Adrenal gland (tissue), 9 donors: ENCODE measurements at regions not wholly inside any gene's neighbourhood (a gene's known extent, or its start where the extent isn't known, plus 50 kb on each side); places are given as distances from the start of the nearest gene placed in this dataset.

ENCODE experiments used
- DNase-seq, 7 donors: peaks; one replicate each; pipeline ENCODE4 v3.0.0-alpha.2; 2019 to 2020
- H3K27ac ChIP-seq, 5 donors: fragments of 200-600 bp; sonication (generic) in 4 of 5; 1 replicate in 3 of 5; 2 replicates in 2 of 5; pipeline versions ENCODE4 v1.5.1 to v1.8.0; 2016 to 2020; ENCODE audit warnings: mild to moderate bottlenecking in 1 of 5
- H3K27me3 ChIP-seq: fragments of 200-600 bp; 2 replicates; pipeline ENCODE4 v1.8.0; 2021
- H3K36me3 ChIP-seq, 2 donors: fragments of 200-600 bp; replicated peaks in 1 of 2; 1 replicate in 1 of 2; 2 replicates in 1 of 2; pipeline versions ENCODE4 v1.5.1 to v1.8.0; 2018 to 2022
- H3K4me1 ChIP-seq, 2 donors: fragments of 200-600 bp; replicated peaks in 1 of 2; 1 replicate in 1 of 2; 2 replicates in 1 of 2; pipeline versions ENCODE4 v1.5.1 to v1.8.0; 2018 to 2021
- H3K4me3 ChIP-seq, 4 donors: fragments of 200-600 bp; sonication (generic) in 3 of 4; one replicate each; pipeline ENCODE4 v1.5.1; 2016 to 2018
- H3K9me3 ChIP-seq, 3 donors: fragments of 200-600 bp; sonication (generic) in 1 of 3; replicated peaks in 1 of 3; 1 replicate in 2 of 3; 2 replicates in 1 of 3; pipeline versions ENCODE4 v1.5.1 to v1.8.0; 2016 to 2021
- POLR2A ChIP-seq, 2 donors: fragments of 450-650 bp; IDR thresholded peaks; one replicate each; pipeline ENCODE4 v1.6.1; 2017; ENCODE audit warnings: antibody characterized with exemption in 2 of 2, mild to moderate bottlenecking in 2 of 2, moderate library complexity in 1 of 2
- WGBS, 4 donors: extraction: QIAGEN DNeasy Blood & Tissue Kit in 2 of 4; methylation state at CpG; one replicate each; pipeline versions ENCODE4 v1.1.5 to v1.1.7; 2013 to 2017; 5-methylcytosine and 5-hydroxymethylcytosine counted together
- intact Hi-C, 2 donors: fragments of 100-400 bp; cut with DNase I; formaldehyde crosslinking; loops; one replicate each; pipeline versions ENCODE4 v1.14.1 to v1.15.0; 2022 to 2023
- TF ChIP-seq, protein P1 (sequence below), 6 experiments: fragments of 450-650 bp in 4 of 6; fragments of 200-600 bp in 2 of 6; sonication (generic) in 1 of 6; IDR thresholded peaks; 1 replicate in 5 of 6; 2 replicates in 1 of 6; pipeline versions ENCODE4 v1.5.1 to v1.8.0; 2016 to 2021; ENCODE audit warnings: antibody characterized with exemption in 6 of 6, mild to moderate bottlenecking in 2 of 6, moderate library complexity in 1 of 6
- donor health status: healthy with polysubstance abuse.
- donor health status: Bipolar disorder and iron deficiency.
- donor health status: DM: yes; HTN: yes; CAD: no.
- donor health status: DM: no; HTN: no; CAD: no.
- donor health status: DM: no; HTN: no; CAD: no.

GRCh38 chr5:13503017-13503416 is 441.5 kb downstream of the DNAH5 start:
- WGBS, 4 donors: 57 to 67% (median 63%) methylated on average over 2 of the region's 2 CpGs
- no peak for TF ChIP-seq POLR2A (IDR thresholded peaks at IDR 0.05)
- TF ChIP-seq, protein P1, sequence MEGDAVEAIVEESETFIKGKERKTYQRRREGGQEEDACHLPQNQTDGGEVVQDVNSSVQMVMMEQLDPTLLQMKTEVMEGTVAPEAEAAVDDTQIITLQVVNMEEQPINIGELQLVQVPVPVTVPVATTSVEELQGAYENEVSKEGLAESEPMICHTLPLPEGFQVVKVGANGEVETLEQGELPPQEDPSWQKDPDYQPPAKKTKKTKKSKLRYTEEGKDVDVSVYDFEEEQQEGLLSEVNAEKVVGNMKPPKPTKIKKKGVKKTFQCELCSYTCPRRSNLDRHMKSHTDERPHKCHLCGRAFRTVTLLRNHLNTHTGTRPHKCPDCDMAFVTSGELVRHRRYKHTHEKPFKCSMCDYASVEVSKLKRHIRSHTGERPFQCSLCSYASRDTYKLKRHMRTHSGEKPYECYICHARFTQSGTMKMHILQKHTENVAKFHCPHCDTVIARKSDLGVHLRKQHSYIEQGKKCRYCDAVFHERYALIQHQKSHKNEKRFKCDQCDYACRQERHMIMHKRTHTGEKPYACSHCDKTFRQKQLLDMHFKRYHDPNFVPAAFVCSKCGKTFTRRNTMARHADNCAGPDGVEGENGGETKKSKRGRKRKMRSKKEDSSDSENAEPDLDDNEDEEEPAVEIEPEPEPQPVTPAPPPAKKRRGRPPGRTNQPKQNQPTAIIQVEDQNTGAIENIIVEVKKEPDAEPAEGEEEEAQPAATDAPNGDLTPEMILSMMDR (IDR thresholded peaks at IDR 0.05): no peak
- Histone ChIP-seq H3K9me3 (no peaks in the 10 kb centered on the region), H3K36me3 (no peaks in the 10 kb centered on the region), H3K27ac (no peak overlapping the region), H3K4me3 (no peak overlapping the region), H3K27me3 (no peaks in the 10 kb centered on the region), H3K4me1 (no peaks in the 10 kb centered on the region)
- no peak for DNase-seq
- intact Hi-C loops: no loop called here

DNA sequence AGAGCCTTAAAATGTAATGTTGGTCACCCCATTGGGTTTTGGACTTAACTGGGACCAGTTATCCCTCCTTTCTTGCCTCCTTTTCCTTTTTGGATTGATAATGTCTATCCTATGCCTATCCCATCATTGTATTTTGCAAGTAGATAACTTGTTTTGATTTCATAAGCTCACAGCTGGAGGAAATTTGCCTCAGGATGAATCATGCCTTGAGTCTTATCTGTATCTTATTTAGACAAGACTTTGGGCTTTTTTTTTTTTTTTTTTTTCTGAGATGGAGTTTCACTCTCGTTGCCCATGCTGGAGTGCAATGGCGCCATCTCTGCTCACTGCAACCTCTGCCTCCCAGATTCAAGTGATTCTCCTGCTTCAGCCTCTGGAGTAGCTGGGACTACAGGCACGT is 443.3 kb downstream of the DNAH5 start:
- no peaks in the 10 kb centered on the region for H3K27me3 ChIP-seq
- no peak for DNase-seq
- H3K9me3 ChIP-seq: no peaks in the 10 kb centered on the region
- intact Hi-C loops: no loop called here
- TF ChIP-seq POLR2A (IDR thresholded peaks at IDR 0.05): no peak
- TF ChIP-seq, protein P1 (IDR thresholded peaks at IDR 0.05): no peak
- no peak overlapping the region for H3K4me3 ChIP-seq
- no peak overlapping the region for H3K27ac ChIP-seq
- no peaks in the 10 kb centered on the region for H3K36me3 ChIP-seq
- WGBS, 4 donors: 55 to 73% (median 65%) methylated on average over 3 of the region's 3 CpGs
- H3K4me1 ChIP-seq: no peaks in the 10 kb centered on the region

GRCh38 chr5:13498279-13498678 is 446.2 kb downstream of the DNAH5 start:
- no peak for DNase-seq

GRCh38 chr5:13488254-13488931 is 456.1 kb downstream of the DNAH5 start:
- Histone ChIP-seq H3K27ac (no peak overlapping the region), H3K4me3 (no peak overlapping the region), H3K9me3 (no peaks in the 10 kb centered on the region), H3K4me1 (no peaks in the 10 kb centered on the region), H3K27me3 (no peaks in the 10 kb centered on the region), H3K36me3 (no peaks in the 10 kb centered on the region)
- TF ChIP-seq, protein P1 (IDR thresholded peaks at IDR 0.05): no peak
- no peak for TF ChIP-seq POLR2A (IDR thresholded peaks at IDR 0.05)
- WGBS, 4 donors: 57 to 68% (median 65%) methylated on average over 8 of the region's 8 CpGs
- no peak for DNase-seq
- intact Hi-C loops: no loop called here

More at GRCh38 chr5:13498279-13498678, 446.2 kb downstream of the DNAH5 start:
- Histone ChIP-seq H3K27ac (no peak overlapping the region), H3K9me3 (no peaks in the 10 kb centered on the region), H3K36me3 (no peaks in the 10 kb centered on the region), H3K4me1 (no peaks in the 10 kb centered on the region), H3K27me3 (no peaks in the 10 kb centered on the region), H3K4me3 (no peak overlapping the region)
- no peak for TF ChIP-seq POLR2A (IDR thresholded peaks at IDR 0.05)
- TF ChIP-seq, protein P1 (IDR thresholded peaks at IDR 0.05): no peak
- intact Hi-C loops: no loop called here
